OCI-LY1 (cell line): ENCODE measurements at regions not wholly inside any gene's neighbourhood (a gene's known extent, or its start where the extent isn't known, plus 50 kb on each side); places are given as distances from the start of the nearest gene placed in this dataset.

ENCODE experiments used
- H2AFZ ChIP-seq: fragments of 200-600 bp; sonication (generic), shearing (Covaris generic); 2 replicates; pipeline ENCODE4 v1.6.0; 2014; ENCODE audit warnings: antibody characterized with exemption, mild to moderate bottlenecking, low read length
- H3F3A ChIP-seq: fragments of 200-600 bp; sonication (generic), shearing (Covaris generic); 2 replicates; pipeline ENCODE4 v1.6.0; 2014; ENCODE audit warnings: mild to moderate bottlenecking, antibody characterized with exemption, low read length, moderate library complexity; ENCODE audit not compliant: insufficient read depth
- H3K27ac ChIP-seq: fragments of 200-600 bp; sonication (generic); 2 replicates; pipeline ENCODE4 v1.5.1; 2014; ENCODE audit warnings: low read length, mixed run types, mild to moderate bottlenecking, low read depth; ENCODE audit not compliant: poor library complexity, severe bottlenecking
- H3K27me3 ChIP-seq: fragments of 200-600 bp; sonication (generic); 2 replicates; pipeline ENCODE4 v1.6.0; 2014; ENCODE audit warnings: antibody characterized with exemption, mild to moderate bottlenecking, low read length, moderate library complexity; ENCODE audit not compliant: insufficient read depth
- H3K36me3 ChIP-seq: fragments of 200-600 bp; sonication (generic); 2 replicates; pipeline ENCODE4 v1.6.1; 2014; ENCODE audit warnings: mild to moderate bottlenecking, antibody characterized with exemption, low read length, moderate library complexity, mixed read lengths; ENCODE audit not compliant: insufficient read depth
- H3K4me1 ChIP-seq: fragments of 200-600 bp; sonication (generic); 2 replicates; pipeline ENCODE4 v1.5.1; 2014; ENCODE audit warnings: mild to moderate bottlenecking, low read length, moderate library complexity; ENCODE audit not compliant: insufficient read depth, severe bottlenecking
- H3K4me2 ChIP-seq: fragments of 200-600 bp; sonication (generic), shearing (Covaris generic); 2 replicates; pipeline ENCODE4 v1.6.1; 2014; ENCODE audit warnings: low read length
- H3K4me3 ChIP-seq: fragments of 200-600 bp; sonication (generic); 2 replicates; pipeline ENCODE4 v1.5.1; 2014; ENCODE audit warnings: low read length, low read depth, mild to moderate bottlenecking, mixed read lengths; ENCODE audit not compliant: poor library complexity, severe bottlenecking
- H3K79me2 ChIP-seq: fragments of 200-600 bp; shearing (Covaris generic); 2 replicates; pipeline ENCODE4 v1.6.1; 2016; ENCODE audit warnings: mixed run types, low read length, mixed read lengths; ENCODE audit not compliant: insufficient read depth
- H3K9ac ChIP-seq: fragments of 200-600 bp; sonication (generic), shearing (Covaris generic); 2 replicates; pipeline ENCODE4 v1.6.1; 2014; ENCODE audit warnings: mild to moderate bottlenecking, low read length, mixed read lengths
- H3K9me2 ChIP-seq: fragments of 200-600 bp; sonication (generic), shearing (Covaris generic); 2 replicates; pipeline ENCODE4 v1.6.1; 2014; ENCODE audit warnings: low read depth, mild to moderate bottlenecking, low read length, mixed read lengths
- H3K9me3 ChIP-seq: fragments of 200-600 bp; shearing (Covaris generic); 2 replicates; pipeline ENCODE4 v1.6.1; 2014; ENCODE audit warnings: low read length, mixed read lengths
- H4K20me1 ChIP-seq: fragments of 200-600 bp; sonication (generic), shearing (Covaris generic); 2 replicates; pipeline ENCODE4 v1.6.0; 2016; ENCODE audit warnings: mild to moderate bottlenecking, low read length; ENCODE audit not compliant: insufficient read depth
- EZH2 ChIP-seq: fragments of 200-600 bp; sonication (generic), shearing (Covaris generic); IDR thresholded peaks from 2 replicates; pipeline ENCODE4 v1.8.0; 2017; ENCODE audit warnings: borderline replicate concordance, mixed run types, mild to moderate bottlenecking, antibody characterized with exemption, low read length, moderate library complexity, mixed read lengths
- TF ChIP-seq, protein P1 (sequence below): fragments of 200-600 bp; sonication (generic), shearing (Covaris generic); IDR thresholded peaks from 2 replicates; pipeline ENCODE4 v1.5.1; 2017; ENCODE audit warnings: mild to moderate bottlenecking, antibody characterized with exemption, low read length, moderate library complexity, mixed read lengths

DNA sequence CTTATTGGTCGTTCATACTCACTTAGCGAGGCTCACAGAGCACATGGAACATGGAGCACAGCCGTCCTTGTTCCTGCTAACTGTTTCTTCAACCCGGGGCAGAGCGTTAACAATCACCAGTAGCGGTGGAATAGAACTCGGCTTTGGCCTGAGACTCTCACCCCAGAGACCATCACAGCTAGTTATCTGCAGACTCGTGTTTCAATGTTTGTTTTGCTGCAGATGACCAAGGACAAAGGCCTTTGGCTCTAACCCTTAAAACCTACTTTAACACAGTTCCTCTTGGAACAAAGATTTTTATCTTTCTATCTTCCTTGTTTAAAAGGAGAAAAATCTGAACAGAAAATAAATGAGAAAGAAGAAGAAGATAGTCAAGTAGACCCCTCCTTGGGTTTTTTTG lies 320.2 kb upstream of the UBE2E3 start:
- Histone ChIP-seq H3K27ac (no peak overlapping the region), H3K4me2 (no peak overlapping the region), H3K4me3 (no peak overlapping the region), H3K27me3 (no peaks in the 10 kb centered on the region), H3K4me1 (no peaks in the 10 kb centered on the region), H3F3A (no peaks in the 10 kb centered on the region), H3K9me2 (no peaks in the 10 kb centered on the region), H2AFZ (no peak overlapping the region), H4K20me1 (no peaks in the 10 kb centered on the region), H3K9ac (no peak overlapping the region), H3K9me3 (no peaks in the 10 kb centered on the region), H3K36me3 (no peaks in the 10 kb centered on the region), H3K79me2 (no peaks in the 10 kb centered on the region)
- TF ChIP-seq, protein P1, sequence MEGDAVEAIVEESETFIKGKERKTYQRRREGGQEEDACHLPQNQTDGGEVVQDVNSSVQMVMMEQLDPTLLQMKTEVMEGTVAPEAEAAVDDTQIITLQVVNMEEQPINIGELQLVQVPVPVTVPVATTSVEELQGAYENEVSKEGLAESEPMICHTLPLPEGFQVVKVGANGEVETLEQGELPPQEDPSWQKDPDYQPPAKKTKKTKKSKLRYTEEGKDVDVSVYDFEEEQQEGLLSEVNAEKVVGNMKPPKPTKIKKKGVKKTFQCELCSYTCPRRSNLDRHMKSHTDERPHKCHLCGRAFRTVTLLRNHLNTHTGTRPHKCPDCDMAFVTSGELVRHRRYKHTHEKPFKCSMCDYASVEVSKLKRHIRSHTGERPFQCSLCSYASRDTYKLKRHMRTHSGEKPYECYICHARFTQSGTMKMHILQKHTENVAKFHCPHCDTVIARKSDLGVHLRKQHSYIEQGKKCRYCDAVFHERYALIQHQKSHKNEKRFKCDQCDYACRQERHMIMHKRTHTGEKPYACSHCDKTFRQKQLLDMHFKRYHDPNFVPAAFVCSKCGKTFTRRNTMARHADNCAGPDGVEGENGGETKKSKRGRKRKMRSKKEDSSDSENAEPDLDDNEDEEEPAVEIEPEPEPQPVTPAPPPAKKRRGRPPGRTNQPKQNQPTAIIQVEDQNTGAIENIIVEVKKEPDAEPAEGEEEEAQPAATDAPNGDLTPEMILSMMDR, result no peak
- TF ChIP-seq EZH2, result no peak

- Histone ChIP-seq H3K27me3 (no peaks in the 10 kb centered on the region), H3K36me3 (no peaks in the 10 kb centered on the region), H3K4me2 (no peak overlapping the region), H4K20me1 (no peaks in the 10 kb centered on the region), H3K4me3 (no peak overlapping the region), H3K9ac (no peak overlapping the region), H3K9me2 (no peaks in the 10 kb centered on the region), H2AFZ (no peak overlapping the region), H3K79me2 (no peaks in the 10 kb centered on the region), H3F3A (no peaks in the 10 kb centered on the region), H3K27ac (no peak overlapping the region), H3K4me1 (no peaks in the 10 kb centered on the region), H3K9me3 (no peaks in the 10 kb centered on the region)
- TF ChIP-seq EZH2, result no peak
- TF ChIP-seq, protein P1, result no peak
Observed at GRCh38 chr2:180657054-180657453, 323.4 kb upstream of the UBE2E3 start.

GRCh38 chr2:180656455-180656847 lies 324.0 kb upstream of the UBE2E3 start:
- H3K9ac ChIP-seq, result no peak overlapping the region
- H3K9me2 ChIP-seq, result no peaks in the 10 kb centered on the region
- H3K79me2 ChIP-seq, result no peaks in the 10 kb centered on the region
- no peaks in the 10 kb centered on the region for H3K4me1 ChIP-seq
- H3K36me3 ChIP-seq, result no peaks in the 10 kb centered on the region
- TF ChIP-seq, protein P1, result no peak
- no peak for TF ChIP-seq EZH2
- H3K27me3 ChIP-seq, result no peaks in the 10 kb centered on the region
- no peaks in the 10 kb centered on the region for H4K20me1 ChIP-seq
- no peak overlapping the region for H3K4me3 ChIP-seq
- no peak overlapping the region for H2AFZ ChIP-seq
- H3F3A ChIP-seq, result no peaks in the 10 kb centered on the region
- H3K4me2 ChIP-seq, result no peak overlapping the region
- H3K27ac ChIP-seq, result no peak overlapping the region
- no peaks in the 10 kb centered on the region for H3K9me3 ChIP-seq
